ENCODE measurements at regions not wholly inside any gene's neighbourhood (a gene's known extent, or its start where the extent isn't known, plus 50 kb on each side); places are given as distances from the start of the nearest gene placed in this dataset.

GRCh38 chr11:8776209-8776608 lies 93.6 kb downstream of the RPL27A start:
- Histone ChIP-seq H3K9me3 (ENCODE audit: low read length) (no peaks in the 10 kb centered on the region), H3K36me3 (ENCODE audit: insufficient read depth, low read length) (peaks cover 7% of the 10 kb centered on the region), H3K27me3 (ENCODE audit: insufficient read depth, low read length) (no peaks in the 10 kb centered on the region), H3K4me1 (ENCODE audit: insufficient read depth, low read length) (no peaks in the 10 kb centered on the region), H2AFZ (ENCODE audit: low read depth, low read length) (no peak overlapping the region), H3K4me3 (ENCODE audit: low read length) (no peak overlapping the region)

GRCh38 chr11:8777907-8778767 lies 95.5 kb downstream of the RPL27A start:
- no peak overlapping the region for H3K4me3 ChIP-seq (ENCODE audit: low read length)
- H3K27me3 ChIP-seq (ENCODE audit: insufficient read depth, low read length), result no peaks in the 10 kb centered on the region
- H3K9me3 ChIP-seq (ENCODE audit: low read length), result no peaks in the 10 kb centered on the region
- no peaks in the 10 kb centered on the region for H3K4me1 ChIP-seq (ENCODE audit: insufficient read depth, low read length)
- H2AFZ ChIP-seq (ENCODE audit: low read depth, low read length), result no peak overlapping the region
- H3K36me3 ChIP-seq (ENCODE audit: insufficient read depth, low read length), result peaks cover 7% of the 10 kb centered on the region

GRCh38 chr11:8779107-8779506 lies 96.5 kb downstream of the RPL27A start:
- Histone ChIP-seq H2AFZ (ENCODE audit: low read depth, low read length) (no peak overlapping the region), H3K27me3 (ENCODE audit: insufficient read depth, low read length) (no peaks in the 10 kb centered on the region), H3K4me1 (ENCODE audit: insufficient read depth, low read length) (no peaks in the 10 kb centered on the region), H3K9me3 (ENCODE audit: low read length) (no peaks in the 10 kb centered on the region), H3K4me3 (ENCODE audit: low read length) (no peak overlapping the region), H3K36me3 (ENCODE audit: insufficient read depth, low read length) (peaks cover 7% of the 10 kb centered on the region)

- H3K4me3 ChIP-seq (ENCODE audit: low read length), result no peak overlapping the region
- H3K9me3 ChIP-seq (ENCODE audit: low read length), result no peaks in the 10 kb centered on the region
- H3K36me3 ChIP-seq (ENCODE audit: insufficient read depth, low read length), result peaks cover 7% of the 10 kb centered on the region
- no peak overlapping the region for H2AFZ ChIP-seq (ENCODE audit: low read depth, low read length)
- H3K27me3 ChIP-seq (ENCODE audit: insufficient read depth, low read length), result no peaks in the 10 kb centered on the region
- no peaks in the 10 kb centered on the region for H3K4me1 ChIP-seq (ENCODE audit: insufficient read depth, low read length)
Measured at GRCh38 chr11:8779732-8780131, 97.1 kb downstream of the RPL27A start.

DNA sequence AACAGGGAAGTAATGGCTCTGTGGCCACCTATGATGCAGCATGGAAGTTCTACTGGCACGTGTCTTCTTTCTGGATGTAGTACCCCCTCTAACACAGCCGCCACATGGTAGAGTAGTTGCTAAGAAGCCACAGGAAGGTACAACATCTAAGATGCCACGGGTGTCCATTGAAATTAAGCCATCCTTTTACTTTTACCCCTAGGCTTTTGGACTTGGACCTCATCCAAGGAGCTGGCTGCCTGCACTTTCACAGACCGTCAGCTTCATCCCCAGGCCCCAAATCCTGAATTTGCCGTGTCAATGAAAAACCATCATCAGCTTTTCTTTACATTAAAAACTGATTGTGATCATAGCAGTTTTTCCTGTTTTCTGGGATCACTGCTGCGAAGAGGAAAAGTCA lies 102.4 kb downstream of the RPL27A start:
- Histone ChIP-seq H3K4me3 (ENCODE audit: low read length) (no peak overlapping the region), H3K9me3 (ENCODE audit: low read length) (no peaks in the 10 kb centered on the region), H3K27me3 (ENCODE audit: insufficient read depth, low read length) (no peaks in the 10 kb centered on the region), H3K4me1 (ENCODE audit: insufficient read depth, low read length) (no peaks in the 10 kb centered on the region), H3K36me3 (ENCODE audit: insufficient read depth, low read length) (peaks cover 3% of the 10 kb centered on the region), H2AFZ (ENCODE audit: low read depth, low read length) (no peak overlapping the region)

- H3K36me3 ChIP-seq (ENCODE audit: insufficient read depth, low read length), result no peaks in the 10 kb centered on the region
- no peaks in the 10 kb centered on the region for H3K9me3 ChIP-seq (ENCODE audit: low read length)
- H3K4me1 ChIP-seq (ENCODE audit: insufficient read depth, low read length), result no peaks in the 10 kb centered on the region
- H3K27me3 ChIP-seq (ENCODE audit: insufficient read depth, low read length), result no peaks in the 10 kb centered on the region
- H2AFZ ChIP-seq (ENCODE audit: low read depth, low read length), result no peak overlapping the region
- no peak overlapping the region for H3K4me3 ChIP-seq (ENCODE audit: low read length)
Measured at GRCh38 chr11:8785457-8785856, 102.9 kb downstream of the RPL27A start.

GRCh38 chr11:8785998-8786397 lies 103.4 kb downstream of the RPL27A start:
- no peak overlapping the region for H3K4me3 ChIP-seq (ENCODE audit: low read length)
- no peaks in the 10 kb centered on the region for H3K4me1 ChIP-seq (ENCODE audit: insufficient read depth, low read length)
- no peaks in the 10 kb centered on the region for H3K27me3 ChIP-seq (ENCODE audit: insufficient read depth, low read length)
- no peaks in the 10 kb centered on the region for H3K36me3 ChIP-seq (ENCODE audit: insufficient read depth, low read length)
- H2AFZ ChIP-seq (ENCODE audit: low read depth, low read length), result no peak overlapping the region
- no peaks in the 10 kb centered on the region for H3K9me3 ChIP-seq (ENCODE audit: low read length)

- H3K4me1 ChIP-seq (ENCODE audit: insufficient read depth, low read length), result no peaks in the 10 kb centered on the region
- no peaks in the 10 kb centered on the region for H3K9me3 ChIP-seq (ENCODE audit: low read length)
- no peak overlapping the region for H2AFZ ChIP-seq (ENCODE audit: low read depth, low read length)
- no peak overlapping the region for H3K4me3 ChIP-seq (ENCODE audit: low read length)
- no peaks in the 10 kb centered on the region for H3K36me3 ChIP-seq (ENCODE audit: insufficient read depth, low read length)
- no peaks in the 10 kb centered on the region for H3K27me3 ChIP-seq (ENCODE audit: insufficient read depth, low read length)
Measured at GRCh38 chr11:8786933-8787332, 104.3 kb downstream of the RPL27A start.

DNA sequence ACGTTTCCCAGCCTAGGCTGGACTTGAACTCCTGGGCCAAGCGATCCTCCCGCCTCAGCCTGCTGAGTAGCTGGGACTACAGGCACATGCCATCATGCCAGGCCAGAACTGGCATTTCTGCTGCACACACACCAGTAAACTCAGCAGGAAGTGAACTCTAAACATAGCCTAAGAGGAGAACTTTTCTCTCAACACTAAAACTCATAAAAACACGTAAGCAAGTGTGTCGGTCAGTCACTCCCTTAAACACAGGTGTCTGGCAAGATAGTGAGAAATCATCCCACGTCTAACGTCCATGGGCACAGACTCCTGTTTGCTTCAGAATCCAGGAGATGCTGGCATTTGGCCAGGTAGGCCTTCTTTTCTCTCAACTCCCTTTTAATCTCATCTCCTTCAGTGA lies 104.8 kb downstream of the RPL27A start:
- no peaks in the 10 kb centered on the region for H3K4me1 ChIP-seq (ENCODE audit: insufficient read depth, low read length)
- H3K27me3 ChIP-seq (ENCODE audit: insufficient read depth, low read length), result no peaks in the 10 kb centered on the region
- no peaks in the 10 kb centered on the region for H3K36me3 ChIP-seq (ENCODE audit: insufficient read depth, low read length)
- H2AFZ ChIP-seq (ENCODE audit: low read depth, low read length), result no peak overlapping the region
- no peaks in the 10 kb centered on the region for H3K9me3 ChIP-seq (ENCODE audit: low read length)
- H3K4me3 ChIP-seq (ENCODE audit: low read length), result no peak overlapping the region

DNA sequence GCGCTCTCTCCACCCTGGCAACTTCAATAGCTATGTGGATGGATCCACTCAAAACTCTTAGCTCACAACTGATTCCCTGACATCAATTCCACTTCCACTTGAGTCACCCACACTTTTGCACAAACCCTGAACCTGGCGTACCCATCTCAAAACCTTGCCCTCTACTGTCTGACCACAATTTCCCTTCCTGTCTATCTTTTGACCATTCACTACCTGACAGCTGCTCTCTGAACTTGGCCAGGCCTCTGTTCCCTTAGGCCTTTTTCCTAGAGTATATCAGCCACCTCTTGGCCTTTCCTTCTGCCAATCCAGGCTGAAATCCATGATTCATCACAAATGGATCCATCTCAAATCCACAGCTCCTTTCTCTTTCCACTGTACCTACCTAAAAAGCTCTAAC lies 106.0 kb downstream of the RPL27A start:
- H3K4me1 ChIP-seq (ENCODE audit: insufficient read depth, low read length), result no peaks in the 10 kb centered on the region
- no peaks in the 10 kb centered on the region for H3K27me3 ChIP-seq (ENCODE audit: insufficient read depth, low read length)
- H2AFZ ChIP-seq (ENCODE audit: low read depth, low read length), result no peak overlapping the region
- H3K4me3 ChIP-seq (ENCODE audit: low read length), result no peak overlapping the region
- no peaks in the 10 kb centered on the region for H3K9me3 ChIP-seq (ENCODE audit: low read length)
- no peaks in the 10 kb centered on the region for H3K36me3 ChIP-seq (ENCODE audit: insufficient read depth, low read length)

DNA sequence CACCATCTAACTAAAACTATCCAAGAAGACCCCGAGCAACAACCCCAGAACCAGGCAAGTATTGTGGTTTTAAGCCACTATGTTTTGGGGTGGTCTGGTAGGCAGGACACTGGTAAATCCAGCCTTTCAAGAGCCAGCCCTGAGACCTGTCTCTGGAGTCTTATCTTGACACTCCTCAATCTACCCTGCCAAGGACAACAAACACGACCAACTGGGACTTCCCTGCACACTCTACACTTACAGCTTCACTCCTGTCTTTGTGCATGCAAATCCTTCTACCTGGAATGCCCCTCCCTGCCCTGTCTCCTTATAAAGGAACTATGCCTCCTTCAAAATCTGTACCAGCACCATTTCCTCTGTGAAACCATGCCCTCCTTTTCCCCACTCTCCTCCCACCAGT lies 107.3 kb downstream of the RPL27A start:
- H3K9me3 ChIP-seq (ENCODE audit: low read length), result no peaks in the 10 kb centered on the region
- no peaks in the 10 kb centered on the region for H3K36me3 ChIP-seq (ENCODE audit: insufficient read depth, low read length)
- H3K4me1 ChIP-seq (ENCODE audit: insufficient read depth, low read length), result no peaks in the 10 kb centered on the region
- no peak overlapping the region for H2AFZ ChIP-seq (ENCODE audit: low read depth, low read length)
- H3K4me3 ChIP-seq (ENCODE audit: low read length), result no peak overlapping the region
- no peaks in the 10 kb centered on the region for H3K27me3 ChIP-seq (ENCODE audit: insufficient read depth, low read length)

GRCh38 chr11:8790968-8791367 lies 108.4 kb downstream of the RPL27A start:
- H3K27me3 ChIP-seq (ENCODE audit: insufficient read depth, low read length), result no peaks in the 10 kb centered on the region
- H2AFZ ChIP-seq (ENCODE audit: low read depth, low read length), result no peak overlapping the region
- no peaks in the 10 kb centered on the region for H3K9me3 ChIP-seq (ENCODE audit: low read length)
- H3K4me1 ChIP-seq (ENCODE audit: insufficient read depth, low read length), result no peaks in the 10 kb centered on the region
- no peaks in the 10 kb centered on the region for H3K36me3 ChIP-seq (ENCODE audit: insufficient read depth, low read length)
- no peak overlapping the region for H3K4me3 ChIP-seq (ENCODE audit: low read length)

DNA sequence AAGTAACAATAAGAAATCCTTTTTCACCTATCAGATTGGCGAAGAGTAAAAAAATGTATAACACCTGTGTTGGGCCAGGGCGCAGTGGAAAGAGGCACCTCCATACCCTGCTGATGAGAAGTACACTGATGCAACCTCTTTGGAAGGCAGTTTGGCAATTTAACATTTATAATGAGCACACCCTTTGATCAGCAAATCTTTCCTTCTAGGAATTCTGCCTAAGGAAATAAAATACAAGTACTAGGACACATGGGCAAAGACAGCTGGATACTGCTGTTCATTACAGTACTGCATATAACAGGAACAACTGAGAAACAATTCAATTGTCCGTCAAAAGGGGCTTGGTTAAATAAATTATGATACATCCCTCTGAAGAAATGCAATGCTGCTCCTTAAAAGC lies 110.1 kb downstream of the RPL27A start:
- no peaks in the 10 kb centered on the region for H3K36me3 ChIP-seq (ENCODE audit: insufficient read depth, low read length)
- H3K4me1 ChIP-seq (ENCODE audit: insufficient read depth, low read length), result no peaks in the 10 kb centered on the region
- no peaks in the 10 kb centered on the region for H3K9me3 ChIP-seq (ENCODE audit: low read length)
- no peaks in the 10 kb centered on the region for H3K27me3 ChIP-seq (ENCODE audit: insufficient read depth, low read length)
- H2AFZ ChIP-seq (ENCODE audit: low read depth, low read length), result no peak overlapping the region
- no peak overlapping the region for H3K4me3 ChIP-seq (ENCODE audit: low read length)
